ENCODE measurements at regions not wholly inside any gene's neighbourhood (a gene's known extent, or its start where the extent isn't known, plus 50 kb on each side); places are given as distances from the start of the nearest gene placed in this dataset.

- Histone ChIP-seq H3K27ac (ENCODE audit: low read depth, low read length) (no peak overlapping the region), H3K9ac (ENCODE audit: low read depth in 1 of 3, low read length in 3 of 3) (no peak overlapping the region), H3K9me3 (ENCODE audit: control insufficient read depth in 3 of 3, low read length in 3 of 3) (peaks cover 0 to 2% (median 0%) of the 10 kb centered on the region in 3 donors), H3K27me3 (ENCODE audit: control insufficient read depth in 3 of 3, insufficient read depth in 3 of 3, low read length in 3 of 3) (no peaks in the 10 kb centered on the region), H3K36me3 (ENCODE audit: control insufficient read depth in 3 of 3, insufficient read depth in 3 of 3, low read length in 3 of 3) (no peaks in the 10 kb centered on the region), H3K4me3 (ENCODE audit: low read length in 3 of 3) (no peak overlapping the region), H3K4me1 (ENCODE audit: control insufficient read depth in 3 of 3, insufficient read depth in 3 of 3, low read length in 3 of 3) (no peaks in the 10 kb centered on the region)
These were observed 256.4 kb upstream of the TCF4 start for GRCh38 chr18:55844382-55844781.

- peaks cover 0 to 6% (median 3%) of the 10 kb centered on the region in 3 donors for H3K9me3 ChIP-seq (ENCODE audit: control insufficient read depth in 3 of 3, low read length in 3 of 3)
- H3K4me3 ChIP-seq (ENCODE audit: low read length in 3 of 3), result no peak overlapping the region
- no peaks in the 10 kb centered on the region for H3K36me3 ChIP-seq (ENCODE audit: control insufficient read depth in 3 of 3, insufficient read depth in 3 of 3, low read length in 3 of 3)
- H3K27ac ChIP-seq (ENCODE audit: low read depth, low read length), result no peak overlapping the region
- H3K4me1 ChIP-seq (ENCODE audit: control insufficient read depth in 3 of 3, insufficient read depth in 3 of 3, low read length in 3 of 3), result peaks cover 0 to 5% (median 0%) of the 10 kb centered on the region in 3 donors
- H3K27me3 ChIP-seq (ENCODE audit: control insufficient read depth in 3 of 3, insufficient read depth in 3 of 3, low read length in 3 of 3), result no peaks in the 10 kb centered on the region
- H3K9ac ChIP-seq (ENCODE audit: low read depth in 1 of 3, low read length in 3 of 3), result no peak overlapping the region
These were observed 253.3 kb upstream of the TCF4 start for GRCh38 chr18:55841314-55841713.

- Histone ChIP-seq H3K9ac (ENCODE audit: low read depth in 1 of 3, low read length in 3 of 3) (no peak overlapping the region), H3K27ac (ENCODE audit: low read depth, low read length) (no peak overlapping the region), H3K4me3 (ENCODE audit: low read length in 3 of 3) (no peak overlapping the region), H3K27me3 (ENCODE audit: control insufficient read depth in 3 of 3, insufficient read depth in 3 of 3, low read length in 3 of 3) (no peaks in the 10 kb centered on the region), H3K4me1 (ENCODE audit: control insufficient read depth in 3 of 3, insufficient read depth in 3 of 3, low read length in 3 of 3) (peaks cover 0 to 5% (median 0%) of the 10 kb centered on the region in 3 donors), H3K9me3 (ENCODE audit: control insufficient read depth in 3 of 3, low read length in 3 of 3) (peaks cover 0 to 6% (median 3%) of the 10 kb centered on the region in 3 donors), H3K36me3 (ENCODE audit: control insufficient read depth in 3 of 3, insufficient read depth in 3 of 3, low read length in 3 of 3) (no peaks in the 10 kb centered on the region)
These were observed 252.7 kb upstream of the TCF4 start for GRCh38 chr18:55840601-55841170.

GRCh38 chr18:55839343-55839742, 251.4 kb upstream of the TCF4 start:
- Histone ChIP-seq H3K27ac (ENCODE audit: low read depth, low read length) (no peak overlapping the region), H3K4me3 (ENCODE audit: low read length in 3 of 3) (no peak overlapping the region), H3K4me1 (ENCODE audit: control insufficient read depth in 3 of 3, insufficient read depth in 3 of 3, low read length in 3 of 3) (peaks cover 0 to 5% (median 0%) of the 10 kb centered on the region in 3 donors), H3K9ac (ENCODE audit: low read depth in 1 of 3, low read length in 3 of 3) (no peak overlapping the region), H3K27me3 (ENCODE audit: control insufficient read depth in 3 of 3, insufficient read depth in 3 of 3, low read length in 3 of 3) (no peaks in the 10 kb centered on the region), H3K9me3 (ENCODE audit: control insufficient read depth in 3 of 3, low read length in 3 of 3) (peaks cover 0 to 6% (median 3%) of the 10 kb centered on the region in 3 donors), H3K36me3 (ENCODE audit: control insufficient read depth in 3 of 3, insufficient read depth in 3 of 3, low read length in 3 of 3) (no peaks in the 10 kb centered on the region)

GRCh38 chr18:55838841-55839240, 250.8 kb upstream of the TCF4 start:
- H3K27ac ChIP-seq (ENCODE audit: low read depth, low read length), result no peak overlapping the region
- no peaks in the 10 kb centered on the region for H3K36me3 ChIP-seq (ENCODE audit: control insufficient read depth in 3 of 3, insufficient read depth in 3 of 3, low read length in 3 of 3)
- peaks cover 0 to 6% (median 3%) of the 10 kb centered on the region in 3 donors for H3K9me3 ChIP-seq (ENCODE audit: control insufficient read depth in 3 of 3, low read length in 3 of 3)
- H3K4me1 ChIP-seq (ENCODE audit: control insufficient read depth in 3 of 3, insufficient read depth in 3 of 3, low read length in 3 of 3), result peaks cover 0 to 5% (median 0%) of the 10 kb centered on the region in 3 donors
- H3K4me3 ChIP-seq (ENCODE audit: low read length in 3 of 3), result no peak overlapping the region
- no peaks in the 10 kb centered on the region for H3K27me3 ChIP-seq (ENCODE audit: control insufficient read depth in 3 of 3, insufficient read depth in 3 of 3, low read length in 3 of 3)
- no peak overlapping the region for H3K9ac ChIP-seq (ENCODE audit: low read depth in 1 of 3, low read length in 3 of 3)

GRCh38 chr18:55838319-55838718, 250.3 kb upstream of the TCF4 start:
- no peak overlapping the region for H3K4me3 ChIP-seq (ENCODE audit: low read length in 3 of 3)
- H3K9ac ChIP-seq (ENCODE audit: low read depth in 1 of 3, low read length in 3 of 3), result no peak overlapping the region
- H3K4me1 ChIP-seq (ENCODE audit: control insufficient read depth in 3 of 3, insufficient read depth in 3 of 3, low read length in 3 of 3), result peaks cover 0 to 5% (median 0%) of the 10 kb centered on the region in 3 donors
- H3K27me3 ChIP-seq (ENCODE audit: control insufficient read depth in 3 of 3, insufficient read depth in 3 of 3, low read length in 3 of 3), result no peaks in the 10 kb centered on the region
- H3K9me3 ChIP-seq (ENCODE audit: control insufficient read depth in 3 of 3, low read length in 3 of 3), result peaks cover 0 to 6% (median 3%) of the 10 kb centered on the region in 3 donors
- H3K27ac ChIP-seq (ENCODE audit: low read depth, low read length), result peak overlapping the region; percentile 5
- no peaks in the 10 kb centered on the region for H3K36me3 ChIP-seq (ENCODE audit: control insufficient read depth in 3 of 3, insufficient read depth in 3 of 3, low read length in 3 of 3)

GRCh38 chr18:55833543-55833942, 245.6 kb upstream of the TCF4 start:
- no peak overlapping the region for H3K27ac ChIP-seq (ENCODE audit: low read depth, low read length)
- H3K9ac ChIP-seq (ENCODE audit: low read depth in 1 of 3, low read length in 3 of 3), result no peak overlapping the region
- no peaks in the 10 kb centered on the region for H3K27me3 ChIP-seq (ENCODE audit: control insufficient read depth in 3 of 3, insufficient read depth in 3 of 3, low read length in 3 of 3)
- no peak overlapping the region for H3K4me3 ChIP-seq (ENCODE audit: low read length in 3 of 3)
- peaks cover 0 to 3% (median 0%) of the 10 kb centered on the region in 3 donors for H3K4me1 ChIP-seq (ENCODE audit: control insufficient read depth in 3 of 3, insufficient read depth in 3 of 3, low read length in 3 of 3)
- H3K9me3 ChIP-seq (ENCODE audit: control insufficient read depth in 3 of 3, low read length in 3 of 3), result peaks cover 0 to 3% (median 3%) of the 10 kb centered on the region in 3 donors
- no peaks in the 10 kb centered on the region for H3K36me3 ChIP-seq (ENCODE audit: control insufficient read depth in 3 of 3, insufficient read depth in 3 of 3, low read length in 3 of 3)

- Histone ChIP-seq H3K9me3 (ENCODE audit: control insufficient read depth in 3 of 3, low read length in 3 of 3) (no peaks in the 10 kb centered on the region), H3K4me1 (ENCODE audit: control insufficient read depth in 3 of 3, insufficient read depth in 3 of 3, low read length in 3 of 3) (no peaks in the 10 kb centered on the region), H3K27me3 (ENCODE audit: control insufficient read depth in 3 of 3, insufficient read depth in 3 of 3, low read length in 3 of 3) (no peaks in the 10 kb centered on the region), H3K27ac (ENCODE audit: low read depth, low read length) (no peak overlapping the region), H3K36me3 (ENCODE audit: control insufficient read depth in 3 of 3, insufficient read depth in 3 of 3, low read length in 3 of 3) (no peaks in the 10 kb centered on the region), H3K9ac (ENCODE audit: low read depth in 1 of 3, low read length in 3 of 3) (no peak overlapping the region), H3K4me3 (ENCODE audit: low read length in 3 of 3) (no peak overlapping the region)
These were observed 242.6 kb upstream of the TCF4 start for GRCh38 chr18:55830544-55830943.

GRCh38 chr18:55821219-55821618, 233.2 kb upstream of the TCF4 start:
- Histone ChIP-seq H3K27ac (ENCODE audit: low read depth, low read length) (no peak overlapping the region), H3K9me3 (ENCODE audit: control insufficient read depth in 3 of 3, low read length in 3 of 3) (no peaks in the 10 kb centered on the region), H3K9ac (ENCODE audit: low read depth in 1 of 3, low read length in 3 of 3) (no peak overlapping the region), H3K4me3 (ENCODE audit: low read length in 3 of 3) (no peak overlapping the region), H3K36me3 (ENCODE audit: control insufficient read depth in 3 of 3, insufficient read depth in 3 of 3, low read length in 3 of 3) (no peaks in the 10 kb centered on the region), H3K4me1 (ENCODE audit: control insufficient read depth in 3 of 3, insufficient read depth in 3 of 3, low read length in 3 of 3) (no peaks in the 10 kb centered on the region), H3K27me3 (ENCODE audit: control insufficient read depth in 3 of 3, insufficient read depth in 3 of 3, low read length in 3 of 3) (no peaks in the 10 kb centered on the region)

GRCh38 chr18:55819448-55819847, 231.5 kb upstream of the TCF4 start:
- Histone ChIP-seq H3K4me1 (ENCODE audit: control insufficient read depth in 3 of 3, insufficient read depth in 3 of 3, low read length in 3 of 3) (no peaks in the 10 kb centered on the region), H3K9ac (ENCODE audit: low read depth in 1 of 3, low read length in 3 of 3) (no peak overlapping the region), H3K9me3 (ENCODE audit: control insufficient read depth in 3 of 3, low read length in 3 of 3) (no peaks in the 10 kb centered on the region), H3K27me3 (ENCODE audit: control insufficient read depth in 3 of 3, insufficient read depth in 3 of 3, low read length in 3 of 3) (no peaks in the 10 kb centered on the region), H3K27ac (ENCODE audit: low read depth, low read length) (no peak overlapping the region), H3K4me3 (ENCODE audit: low read length in 3 of 3) (no peak overlapping the region), H3K36me3 (ENCODE audit: control insufficient read depth in 3 of 3, insufficient read depth in 3 of 3, low read length in 3 of 3) (no peaks in the 10 kb centered on the region)
